Ovary (tissue), 7 donors: ENCODE measurements at regions not wholly inside any gene's neighbourhood (a gene's known extent, or its start where the extent isn't known, plus 50 kb on each side); places are given as distances from the start of the nearest gene placed in this dataset.

Experiments used
- DNase-seq, 5 donors: peaks; one replicate each; pipeline ENCODE4 v3.0.0-alpha.2; 2019 to 2020
- H3K27ac ChIP-seq, 2 donors: fragments of 200-600 bp; one replicate each; pipeline versions ENCODE4 v1.5.1 to v1.8.0; 2019 to 2022
- H3K27me3 ChIP-seq: fragments of 200-600 bp; one replicate; pipeline ENCODE4 v1.8.0; 2022
- H3K36me3 ChIP-seq: fragments of 200-600 bp; sonication (generic); one replicate; pipeline ENCODE4 v1.5.1; 2019
- H3K4me1 ChIP-seq: one replicate; pipeline ENCODE4 v1.8.1; 2013; ENCODE audit warnings: mild to moderate bottlenecking, moderate library complexity; ENCODE audit not compliant: insufficient read depth
- H3K4me3 ChIP-seq: fragments of 200-600 bp; sonication (generic); one replicate; pipeline ENCODE4 v1.5.1; 2017
- H3K9me3 ChIP-seq, 2 donors: fragments of 200-600 bp in 1 of 2; sonication (generic) in 1 of 2; one replicate each; pipeline versions ENCODE4 v1.5.1 to v1.8.1; 2013 to 2019; ENCODE audit warnings: mild to moderate bottlenecking in 1 of 2, moderate library complexity in 1 of 2
- EP300 ChIP-seq: sonication (generic); formaldehyde crosslinking; IDR thresholded peaks from one replicate; pipeline ENCODE4 v1.6.1; 2017; ENCODE audit warnings: antibody characterized with exemption
- POLR2A ChIP-seq: fragments of 450-650 bp; IDR thresholded peaks from one replicate; pipeline ENCODE4 v1.6.1; 2017; ENCODE audit warnings: antibody characterized with exemption, mild to moderate bottlenecking, moderate library complexity
- WGBS, 3 donors: extraction: QIAGEN DNeasy Blood & Tissue Kit in 1 of 3; methylation state at CpG; one replicate each; pipeline versions ENCODE4 v1.1.5 to v1.1.7; 2013 to 2017; 5-methylcytosine and 5-hydroxymethylcytosine counted together
- intact Hi-C, 4 donors: fragments of 100-400 bp; cut with DNase I; formaldehyde crosslinking; loops; one replicate each; pipeline versions ENCODE4 v1.11.0 to v1.15.1; 2022 to 2023
- TF ChIP-seq, protein P1 (sequence below), 3 donors: fragments of 450-650 bp in 2 of 3; fragments of 200-600 bp in 1 of 3; IDR thresholded peaks; one replicate each; pipeline versions ENCODE4 v1.5.1 to v1.8.0; 2016 to 2022; ENCODE audit warnings: antibody characterized with exemption in 3 of 3, mild to moderate bottlenecking in 1 of 3
- donor health status: DM: no; HTN: no; CAD: no; lungs with moderate emphysema.
- donor health status: DM: no; HTN: no; CAD: no.
- donor health status: Bipolar disorder and iron deficiency.
- donor health status: DM: no; HTN: no; CAD: no.
- donor health status: DM: yes; HTN: yes; CAD: no.

- Histone ChIP-seq H3K27ac (no peak overlapping the region), H3K36me3 (no peaks in the 10 kb centered on the region), H3K4me1 (peaks cover 3% of the 10 kb centered on the region), H3K4me3 (no peak overlapping the region), H3K27me3 (no peaks in the 10 kb centered on the region), H3K9me3 (no peaks in the 10 kb centered on the region)
- intact Hi-C loops = loop anchor here in 1 of 4 donors (10.0 kb wide), 2 partner anchors 310 to 500 kb away; partner anchors contain the start of gene SPIN1
- 94 to 98% (median 96%) methylated on average over 5 of the region's 5 CpGs for WGBS, 3 donors
- DNase-seq = no peak
- TF ChIP-seq, protein P1, sequence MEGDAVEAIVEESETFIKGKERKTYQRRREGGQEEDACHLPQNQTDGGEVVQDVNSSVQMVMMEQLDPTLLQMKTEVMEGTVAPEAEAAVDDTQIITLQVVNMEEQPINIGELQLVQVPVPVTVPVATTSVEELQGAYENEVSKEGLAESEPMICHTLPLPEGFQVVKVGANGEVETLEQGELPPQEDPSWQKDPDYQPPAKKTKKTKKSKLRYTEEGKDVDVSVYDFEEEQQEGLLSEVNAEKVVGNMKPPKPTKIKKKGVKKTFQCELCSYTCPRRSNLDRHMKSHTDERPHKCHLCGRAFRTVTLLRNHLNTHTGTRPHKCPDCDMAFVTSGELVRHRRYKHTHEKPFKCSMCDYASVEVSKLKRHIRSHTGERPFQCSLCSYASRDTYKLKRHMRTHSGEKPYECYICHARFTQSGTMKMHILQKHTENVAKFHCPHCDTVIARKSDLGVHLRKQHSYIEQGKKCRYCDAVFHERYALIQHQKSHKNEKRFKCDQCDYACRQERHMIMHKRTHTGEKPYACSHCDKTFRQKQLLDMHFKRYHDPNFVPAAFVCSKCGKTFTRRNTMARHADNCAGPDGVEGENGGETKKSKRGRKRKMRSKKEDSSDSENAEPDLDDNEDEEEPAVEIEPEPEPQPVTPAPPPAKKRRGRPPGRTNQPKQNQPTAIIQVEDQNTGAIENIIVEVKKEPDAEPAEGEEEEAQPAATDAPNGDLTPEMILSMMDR (IDR thresholded peaks at IDR 0.05) = no peak
- TF ChIP-seq EP300 (no peak), POLR2A (no peak)
Observed at GRCh38 chr9:88074931-88075330, 63.3 kb downstream of the SPATA31C2 start.

GRCh38 chr9:88072831-88073375 lies 65.4 kb downstream of the SPATA31C2 start:
- 93 to 98% (median 97%) methylated on average over 2 of the region's 2 CpGs for WGBS, 3 donors

DNA sequence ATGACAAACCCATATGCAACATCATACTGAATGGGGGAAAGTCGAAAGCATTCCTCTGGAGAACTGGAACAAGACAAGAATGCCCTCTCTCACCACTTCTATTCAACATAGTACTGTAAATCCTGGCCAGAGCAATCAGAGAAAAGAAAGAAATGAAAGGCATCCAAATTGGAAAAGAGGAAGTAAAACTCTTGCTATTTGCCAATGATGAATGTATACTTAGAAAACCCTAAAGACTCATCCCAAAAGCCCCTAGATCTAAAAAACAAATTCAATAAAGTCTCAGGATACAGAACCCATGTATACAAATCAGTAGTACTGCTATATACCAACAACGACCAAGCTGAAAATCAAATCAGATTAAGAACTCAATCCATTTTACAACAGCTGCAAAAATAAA lies 66.9 kb downstream of the SPATA31C2 start:
- intact Hi-C loops = loop anchor here in 1 of 4 donors (10.0 kb wide), 2 partner anchors 313 to 503 kb away; partner anchors contain the start of gene SPIN1
- Histone ChIP-seq H3K4me3 (no peak overlapping the region), H3K4me1 (no peaks in the 10 kb centered on the region), H3K9me3 (no peaks in the 10 kb centered on the region), H3K27ac (no peak overlapping the region), H3K27me3 (no peaks in the 10 kb centered on the region), H3K36me3 (no peaks in the 10 kb centered on the region)
- WGBS, 3 donors = 67 to 75% (median 73%) methylated on average over 2 of the region's 2 CpGs
- TF ChIP-seq EP300 = no peak
- no peak for TF ChIP-seq POLR2A
- TF ChIP-seq, protein P1 (IDR thresholded peaks at IDR 0.05) = no peak
- DNase-seq = no peak

More at GRCh38 chr9:88072831-88073375, 65.4 kb downstream of the SPATA31C2 start:
- Histone ChIP-seq H3K27me3 (no peaks in the 10 kb centered on the region), H3K9me3 (no peaks in the 10 kb centered on the region), H3K4me1 (peaks cover 3% of the 10 kb centered on the region), H3K4me3 (no peak overlapping the region), H3K27ac (no peak overlapping the region), H3K36me3 (no peaks in the 10 kb centered on the region)
- no peak for DNase-seq
- TF ChIP-seq POLR2A (no peak), EP300 (no peak)
- TF ChIP-seq, protein P1 (IDR thresholded peaks at IDR 0.05) = no peak
- intact Hi-C loops = loop anchor here in 2 of 4 donors (2.0 to 10.0 kb wide), 3 partner anchors 32 to 502 kb away; partner anchors contain the start of gene SPIN1 (in 1 of the 2)

- no peak for DNase-seq
- intact Hi-C loops = loop anchor here in 1 of 4 donors (5.0 kb wide), 1 partner anchor 383 kb away; no protein-coding TSS in a partner anchor
- Histone ChIP-seq H3K4me1 (no peaks in the 10 kb centered on the region), H3K27ac (no peak overlapping the region), H3K9me3 (no peaks in the 10 kb centered on the region), H3K27me3 (no peaks in the 10 kb centered on the region), H3K4me3 (no peak overlapping the region), H3K36me3 (no peaks in the 10 kb centered on the region)
- WGBS, 3 donors = 86 to 93% (median 90%) methylated on average over 3 of the region's 3 CpGs
- TF ChIP-seq, protein P1 (IDR thresholded peaks at IDR 0.05) = no peak
- no peak for TF ChIP-seq EP300
- TF ChIP-seq POLR2A = no peak
Observed at GRCh38 chr9:88065619-88066018, 72.7 kb downstream of the SPATA31C2 start.
